ENCODE measurements at regions not wholly inside any gene's neighbourhood (a gene's known extent, or its start where the extent isn't known, plus 50 kb on each side); places are given as distances from the start of the nearest gene placed in this dataset.

DNA sequence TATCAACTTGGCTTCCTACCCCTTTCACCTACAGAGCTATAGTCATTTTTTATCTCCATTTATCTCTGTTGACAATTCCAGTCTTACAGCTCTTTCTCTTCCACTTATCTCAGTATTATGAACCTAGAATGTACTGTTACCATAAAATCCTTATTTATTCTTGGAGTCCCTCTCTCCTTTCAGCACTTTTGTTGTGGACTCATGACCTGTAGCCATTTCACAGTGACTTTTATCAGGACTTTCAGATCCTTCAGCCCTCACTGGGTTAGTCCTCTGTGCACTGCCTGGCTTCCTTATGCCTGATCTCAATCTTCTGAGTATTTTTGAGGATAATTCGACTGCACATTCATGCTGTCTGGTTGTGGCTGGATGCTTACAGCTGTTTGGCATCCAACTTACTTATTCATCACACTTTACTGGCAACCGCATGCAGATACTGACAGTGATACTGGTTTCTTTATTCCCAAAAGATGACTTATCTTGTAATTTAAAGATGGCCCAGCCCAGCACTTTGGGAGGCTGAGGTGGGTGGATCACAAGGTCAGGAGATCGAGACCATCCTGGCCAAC, 293.3 kb downstream of the MAN2A1 start:
- no peak for TF ChIP-seq EP300 (IDR thresholded peaks at IDR 0.05)
- no peak for TF ChIP-seq POLR2AphosphoS5 (IDR thresholded peaks at IDR 0.05)
- TF ChIP-seq, protein P1, sequence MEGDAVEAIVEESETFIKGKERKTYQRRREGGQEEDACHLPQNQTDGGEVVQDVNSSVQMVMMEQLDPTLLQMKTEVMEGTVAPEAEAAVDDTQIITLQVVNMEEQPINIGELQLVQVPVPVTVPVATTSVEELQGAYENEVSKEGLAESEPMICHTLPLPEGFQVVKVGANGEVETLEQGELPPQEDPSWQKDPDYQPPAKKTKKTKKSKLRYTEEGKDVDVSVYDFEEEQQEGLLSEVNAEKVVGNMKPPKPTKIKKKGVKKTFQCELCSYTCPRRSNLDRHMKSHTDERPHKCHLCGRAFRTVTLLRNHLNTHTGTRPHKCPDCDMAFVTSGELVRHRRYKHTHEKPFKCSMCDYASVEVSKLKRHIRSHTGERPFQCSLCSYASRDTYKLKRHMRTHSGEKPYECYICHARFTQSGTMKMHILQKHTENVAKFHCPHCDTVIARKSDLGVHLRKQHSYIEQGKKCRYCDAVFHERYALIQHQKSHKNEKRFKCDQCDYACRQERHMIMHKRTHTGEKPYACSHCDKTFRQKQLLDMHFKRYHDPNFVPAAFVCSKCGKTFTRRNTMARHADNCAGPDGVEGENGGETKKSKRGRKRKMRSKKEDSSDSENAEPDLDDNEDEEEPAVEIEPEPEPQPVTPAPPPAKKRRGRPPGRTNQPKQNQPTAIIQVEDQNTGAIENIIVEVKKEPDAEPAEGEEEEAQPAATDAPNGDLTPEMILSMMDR (IDR thresholded peaks at IDR 0.05): no peak
- no peak for TF ChIP-seq POLR2A (IDR thresholded peaks at IDR 0.05)
- no peak for DNase-seq
- no peak overlapping the region for H3K27ac ChIP-seq
- intact Hi-C loops (cut with DNase I): no loop called here
- 81 to 85% methylated on average over 3 of the region's 3 CpGs for WGBS, 2 donors
- no peaks in the 10 kb centered on the region for H3K9me3 ChIP-seq
- H3K4me1 ChIP-seq: peaks cover 0 to 13% (median 10%) of the 10 kb centered on the region in 4 donors
- H3K36me3 ChIP-seq: no peaks in the 10 kb centered on the region
- no peak overlapping the region for H3K4me3 ChIP-seq
- H3K27me3 ChIP-seq: no peaks in the 10 kb centered on the region

DNA sequence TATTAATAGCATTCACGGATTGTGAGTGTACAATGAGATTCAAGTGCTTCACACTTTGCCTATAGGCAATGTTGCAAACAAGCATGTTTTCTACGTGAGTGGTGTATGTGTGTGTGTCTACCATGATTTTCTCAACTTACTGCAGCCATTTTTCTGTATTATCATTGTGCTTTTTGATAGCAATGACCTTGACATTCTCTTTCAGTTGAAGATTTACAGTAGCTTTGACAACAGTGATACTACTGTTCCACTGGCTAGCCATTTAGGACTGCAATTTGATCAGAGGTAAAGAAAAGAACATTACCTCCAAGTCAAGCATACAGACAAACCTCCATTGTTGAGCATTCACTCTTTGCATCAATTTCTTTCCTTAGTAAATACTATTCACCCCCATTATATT, 297.0 kb downstream of the MAN2A1 start:
- TF ChIP-seq POLR2AphosphoS5 (IDR thresholded peaks at IDR 0.05): no peak
- Histone ChIP-seq H3K36me3 (no peaks in the 10 kb centered on the region), H3K4me3 (no peak overlapping the region), H3K27ac (no peak overlapping the region), H3K4me1 (peaks cover 0 to 17% (median 16%) of the 10 kb centered on the region in 4 donors), H3K27me3 (no peaks in the 10 kb centered on the region), H3K9me3 (no peaks in the 10 kb centered on the region)
- WGBS, 2 donors: 85 to 91% methylated on average over 2 of the region's 2 CpGs
- DNase-seq: no peak
- intact Hi-C loops (cut with DNase I): no loop called here

- H3K27me3 ChIP-seq: no peaks in the 10 kb centered on the region
- TF ChIP-seq, protein P1 (IDR thresholded peaks at IDR 0.05): no peak
- TF ChIP-seq POLR2A (IDR thresholded peaks at IDR 0.05) (no peak), EP300 (IDR thresholded peaks at IDR 0.05) (no peak), POLR2AphosphoS5 (IDR thresholded peaks at IDR 0.05) (no peak)
- intact Hi-C loops (cut with DNase I): no loop called here
- no peak for DNase-seq
- WGBS, 2 donors: 0 to 3% methylated on average over 1 of the region's 1 CpG
- peaks cover 0 to 17% (median 13%) of the 10 kb centered on the region in 4 donors for H3K4me1 ChIP-seq
- no peak overlapping the region for H3K4me3 ChIP-seq
- H3K9me3 ChIP-seq: no peaks in the 10 kb centered on the region
- H3K27ac ChIP-seq: peak overlapping the region in 3 of 4 donors; percentile 28 to 64 (median 58)
- no peaks in the 10 kb centered on the region for H3K36me3 ChIP-seq
These were observed 297.6 kb downstream of the MAN2A1 start for GRCh38 chr5:109987355-109987754.

- Histone ChIP-seq H3K4me3 (no peak overlapping the region), H3K27me3 (no peaks in the 10 kb centered on the region), H3K36me3 (no peaks in the 10 kb centered on the region), H3K27ac (peak overlapping the region in 3 of 4 donors; percentile 28 to 64 (median 58)), H3K4me1 (peaks cover 0 to 17% (median 13%) of the 10 kb centered on the region in 4 donors), H3K9me3 (no peaks in the 10 kb centered on the region)
- intact Hi-C loops (cut with DNase I): no loop called here
- no peak for TF ChIP-seq POLR2A (IDR thresholded peaks at IDR 0.05)
- TF ChIP-seq POLR2AphosphoS5 (IDR thresholded peaks at IDR 0.05): peak; percentile 53 to 85 (median 76)
- TF ChIP-seq EP300 (IDR thresholded peaks at IDR 0.05): peak; percentile 51 to 92 (median 84)
- TF ChIP-seq, protein P1 (IDR thresholded peaks at IDR 0.05): no peak
- no peak for DNase-seq
- WGBS, 2 donors: 77 to 86% methylated on average over 2 of the region's 2 CpGs
These were observed 298.2 kb downstream of the MAN2A1 start for GRCh38 chr5:109987970-109988369.

DNA sequence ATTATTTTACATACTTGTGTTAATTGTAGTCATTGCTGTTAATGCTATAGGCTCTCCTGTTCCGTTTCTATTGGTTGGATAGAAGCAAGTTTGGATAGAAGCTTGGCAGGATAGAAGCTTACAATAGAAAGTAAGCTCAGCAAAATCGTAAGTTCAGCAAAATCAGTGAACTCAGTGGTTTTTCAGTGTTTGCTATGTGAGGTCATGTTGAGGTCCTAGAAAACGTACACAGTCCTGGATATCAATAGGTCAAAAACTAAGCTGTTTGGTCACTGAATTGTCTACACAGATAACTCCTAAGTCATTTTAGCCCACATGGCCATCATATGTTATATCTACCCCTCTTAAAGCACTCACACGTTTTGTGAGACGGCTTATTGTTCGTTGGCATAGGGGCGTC, 299.4 kb downstream of the MAN2A1 start:
- Histone ChIP-seq H3K4me3 (no peak overlapping the region), H3K27ac (peak overlapping the region in 1 of 4 donors; percentile 58), H3K36me3 (no peaks in the 10 kb centered on the region), H3K9me3 (no peaks in the 10 kb centered on the region), H3K27me3 (no peaks in the 10 kb centered on the region), H3K4me1 (peaks cover 0 to 17% (median 13%) of the 10 kb centered on the region in 4 donors)
- WGBS, 2 donors: 91 to 92% methylated on average over 7 of the region's 7 CpGs
- TF ChIP-seq POLR2A (IDR thresholded peaks at IDR 0.05): no peak
- TF ChIP-seq POLR2AphosphoS5 (IDR thresholded peaks at IDR 0.05): no peak
- no peak for TF ChIP-seq EP300 (IDR thresholded peaks at IDR 0.05)
- TF ChIP-seq, protein P1 (IDR thresholded peaks at IDR 0.05): no peak
- intact Hi-C loops (cut with DNase I): no loop called here
- DNase-seq: no peak
